ENCODE measurements at regions not wholly inside any gene's neighbourhood (a gene's known extent, or its start where the extent isn't known, plus 50 kb on each side); places are given as distances from the start of the nearest gene placed in this dataset.
A peak's percentile ranks its signal among the peaks of the same experiment; 100 is the strongest.
"Not testable (repeated sequence)": the region's sequence is repeated elsewhere in the genome, so short reads cannot be mapped to it uniquely, and the experiment has no call there.

GRCh38 chr9:113705928-113706519 is 170.1 kb upstream of the ZNF618 start:
- DNase-seq, result peak; percentile 28

- no peak for DNase-seq
These were observed 168.0 kb upstream of the ZNF618 start for GRCh38 chr9:113707953-113708695.

- DNase-seq, result no peak
These were observed 167.0 kb upstream of the ZNF618 start for GRCh38 chr9:113708821-113709713.

- no peak for DNase-seq
These were observed 166.4 kb upstream of the ZNF618 start for GRCh38 chr9:113709721-113710120.

- DNase-seq, result no peak
These were observed 164.9 kb upstream of the ZNF618 start for GRCh38 chr9:113711251-113711650.

- DNase-seq, result peak; percentile 41
These were observed 164.1 kb upstream of the ZNF618 start for GRCh38 chr9:113712053-113712452.

- DNase-seq, result peak; percentile 56
These were observed 161.0 kb upstream of the ZNF618 start for GRCh38 chr9:113715086-113715485.

- DNase-seq, result no peak
These were observed 156.2 kb upstream of the ZNF618 start for GRCh38 chr9:113719919-113720318.

- DNase-seq, result no peak
These were observed 155.6 kb upstream of the ZNF618 start for GRCh38 chr9:113720495-113720894.

GRCh38 chr9:113721856-113722255 is 154.3 kb upstream of the ZNF618 start:
- no peak for DNase-seq

- DNase-seq, result no peak
These were observed 151.9 kb upstream of the ZNF618 start for GRCh38 chr9:113724202-113724601.

- no peak for DNase-seq
These were observed 147.1 kb upstream of the ZNF618 start for GRCh38 chr9:113728989-113729388.

- DNase-seq, result no peak
These were observed 141.3 kb upstream of the ZNF618 start for GRCh38 chr9:113734826-113735225.

GRCh38 chr9:113737517-113738271 is 138.4 kb upstream of the ZNF618 start:
- peak; percentile 82 for DNase-seq

- DNase-seq, result peak; percentile 46
These were observed 137.6 kb upstream of the ZNF618 start for GRCh38 chr9:113738496-113738892.

- peak; percentile 61 for DNase-seq
These were observed 137.1 kb upstream of the ZNF618 start for GRCh38 chr9:113738893-113739604.

- DNase-seq, result not testable (repeated sequence)
These were observed 136.3 kb upstream of the ZNF618 start for GRCh38 chr9:113739605-113740507.

GRCh38 chr9:113740508-113741500 is 135.3 kb upstream of the ZNF618 start:
- DNase-seq, result peak; percentile 56

All from DMS53 (cell line).